ENCODE measurements at regions not wholly inside any gene's neighbourhood (a gene's known extent, or its start where the extent isn't known, plus 50 kb on each side); places are given as distances from the start of the nearest gene placed in this dataset.

DNA sequence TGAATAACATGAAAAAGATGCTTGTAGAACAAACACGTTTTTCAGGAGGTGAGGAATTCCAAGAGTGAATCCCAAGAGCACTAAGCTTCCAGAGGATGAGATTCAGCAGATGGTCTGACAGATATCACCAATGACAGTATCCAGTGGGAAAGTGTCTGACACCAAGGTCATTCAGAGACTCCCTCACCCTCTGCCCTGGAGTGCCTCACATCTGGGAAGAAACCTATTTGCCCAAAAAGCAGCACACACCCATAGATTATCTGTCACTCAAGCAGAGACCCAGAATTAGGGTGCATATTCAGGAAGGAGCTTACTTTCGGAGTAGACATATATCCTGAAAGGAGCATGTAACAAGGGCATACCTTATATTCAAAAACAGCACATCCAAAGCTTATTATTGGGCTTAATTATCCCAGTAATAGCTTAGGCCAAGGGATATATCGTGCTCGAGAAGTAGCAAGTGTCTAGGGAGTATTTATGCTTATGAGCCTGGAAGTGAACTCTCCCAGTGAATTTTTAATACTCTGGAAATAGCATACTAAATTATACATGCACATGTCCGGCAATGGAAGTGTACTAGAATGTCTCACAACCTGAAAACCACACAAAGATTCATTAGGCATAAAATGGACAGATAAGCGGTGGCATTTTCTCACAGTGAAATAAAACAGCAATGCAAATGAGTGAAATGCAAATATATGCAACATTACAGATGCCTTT, 998.1 kb upstream of the TMEM132C start:
- no peak for DNase-seq

- DNase-seq = peak; percentile 2 to 53
Observed at GRCh38 chr12:127270193-127270592, 996.8 kb upstream of the TMEM132C start.

- no peak for DNase-seq
Observed at GRCh38 chr12:127271776-127272175, 995.2 kb upstream of the TMEM132C start.

- DNase-seq = no peak
Observed at GRCh38 chr12:127272864-127273263, 994.1 kb upstream of the TMEM132C start.

DNA sequence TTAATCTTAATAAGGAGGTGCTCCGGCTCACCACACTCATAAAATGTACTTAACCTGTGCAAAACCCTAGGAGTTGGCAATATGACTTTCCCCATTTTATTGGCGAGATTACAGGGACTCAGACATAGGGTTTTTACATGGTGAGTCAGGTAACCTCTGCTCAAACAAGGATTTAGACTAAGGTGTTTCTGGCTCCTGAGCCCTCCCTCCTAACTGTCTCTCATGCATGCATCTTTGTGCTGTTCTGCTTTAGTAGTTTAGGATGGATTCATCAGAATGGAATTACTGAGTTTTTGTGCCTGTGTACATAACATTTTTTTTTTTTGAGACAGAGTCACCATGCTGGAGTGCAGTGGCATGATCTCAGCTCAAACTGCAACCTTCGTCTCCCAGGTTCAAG, 993.3 kb upstream of the TMEM132C start:
- DNase-seq = no peak

DNA sequence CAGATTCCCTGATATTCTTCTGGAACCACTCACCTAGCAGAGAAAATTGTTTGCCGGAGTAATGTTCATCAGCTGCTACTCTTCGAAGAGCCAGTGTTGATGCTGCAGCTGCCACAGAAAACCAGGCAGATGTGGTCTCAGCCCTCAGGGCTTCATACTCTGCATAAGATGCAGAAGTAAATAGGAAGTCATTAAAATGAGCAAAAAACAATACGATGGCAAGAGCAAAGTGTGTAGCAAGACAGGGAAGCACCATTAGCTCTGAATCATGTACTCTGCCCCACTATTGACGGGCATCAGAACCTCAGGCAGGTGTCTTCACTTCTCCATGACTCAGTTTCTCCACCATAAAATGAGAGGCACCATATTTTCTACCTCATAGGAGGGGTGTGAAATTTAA, 991.6 kb upstream of the TMEM132C start:
- no peak for DNase-seq

GRCh38 chr12:127277882-127278281, 989.1 kb upstream of the TMEM132C start:
- DNase-seq = no peak

GRCh38 chr12:127278351-127278750, 988.6 kb upstream of the TMEM132C start:
- no peak for DNase-seq

GRCh38 chr12:127280393-127281275, 986.3 kb upstream of the TMEM132C start:
- peak; percentile 16 to 43 for DNase-seq

DNA sequence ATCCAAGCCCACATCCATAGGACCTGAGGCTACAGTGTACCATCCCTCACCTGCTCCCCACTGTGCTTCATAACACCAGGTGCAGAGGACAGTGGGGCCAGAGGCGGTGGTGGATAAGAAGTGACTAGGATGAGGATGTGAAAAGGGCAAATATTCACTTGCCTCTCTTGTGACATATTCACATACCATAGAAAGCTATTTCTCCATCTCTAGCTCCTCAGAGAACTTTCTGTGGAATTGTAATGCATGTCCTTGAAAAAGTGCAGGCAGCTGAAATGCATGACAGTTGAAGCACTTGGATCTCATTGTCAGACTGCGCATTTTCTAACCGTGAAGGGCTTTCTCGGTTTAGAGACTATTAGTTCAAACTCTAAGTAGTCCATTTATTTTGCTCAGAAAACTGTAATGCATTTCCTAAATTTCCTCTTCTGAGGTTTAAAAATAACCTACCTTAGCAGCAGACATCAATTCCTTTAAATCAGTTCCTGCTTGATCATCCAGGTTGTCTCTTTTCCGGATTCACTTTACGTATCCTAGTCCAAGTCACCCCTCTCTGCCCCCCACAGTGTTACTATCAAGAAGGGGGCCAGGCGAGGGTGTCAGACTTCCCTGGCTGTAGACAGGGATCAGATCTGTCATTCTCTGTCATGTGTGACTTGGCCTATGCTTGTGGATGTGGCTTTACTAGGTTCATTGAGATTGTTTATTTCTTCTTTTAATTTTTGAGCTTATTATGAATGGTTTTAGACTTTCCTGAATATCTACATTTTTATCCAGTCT, 984.0 kb upstream of the TMEM132C start:
- no peak for DNase-seq

DNA sequence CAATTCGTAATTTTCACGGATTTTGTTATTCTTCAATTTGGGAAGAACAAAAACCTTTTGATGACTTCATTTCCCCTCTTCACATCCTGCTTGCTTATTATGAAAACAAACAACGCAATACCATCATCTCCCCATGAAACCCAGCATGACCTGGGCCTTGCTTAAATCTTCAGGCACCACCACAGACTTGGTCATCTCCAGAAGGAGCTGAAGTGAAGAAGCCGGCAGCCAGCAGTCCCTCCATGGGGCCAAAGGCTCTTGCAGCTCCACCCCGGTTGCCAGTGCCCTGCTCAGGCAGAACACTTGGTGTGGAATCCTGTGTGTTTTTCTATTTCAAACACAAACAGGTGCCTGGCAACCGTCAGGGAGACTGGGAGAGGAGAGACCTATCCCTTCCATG, 982.9 kb upstream of the TMEM132C start:
- no peak for DNase-seq

GRCh38 chr12:127284870-127285431, 982.0 kb upstream of the TMEM132C start:
- no peak for DNase-seq

- DNase-seq = no peak
Observed at GRCh38 chr12:127286281-127286680, 980.7 kb upstream of the TMEM132C start.

DNA sequence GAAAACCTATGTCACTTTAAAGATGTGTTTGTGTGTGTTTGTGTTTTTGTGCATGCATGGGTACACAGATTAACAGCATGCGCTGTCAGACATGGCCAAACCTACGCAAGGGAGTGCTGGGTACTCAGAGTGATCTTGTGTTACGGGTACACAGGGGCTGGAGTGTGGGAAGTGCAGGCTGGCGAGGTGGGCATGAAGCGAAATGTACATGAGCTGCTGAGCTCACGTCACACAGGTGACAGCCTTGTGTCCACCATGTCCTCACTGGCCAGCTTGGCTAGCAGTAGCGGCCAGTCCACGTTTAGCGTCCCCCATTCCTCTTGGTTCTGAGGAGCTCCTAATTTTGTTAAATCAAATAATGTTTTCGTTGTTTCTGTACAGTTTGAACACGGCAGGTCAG, 979.7 kb upstream of the TMEM132C start:
- no peak for DNase-seq

DNA sequence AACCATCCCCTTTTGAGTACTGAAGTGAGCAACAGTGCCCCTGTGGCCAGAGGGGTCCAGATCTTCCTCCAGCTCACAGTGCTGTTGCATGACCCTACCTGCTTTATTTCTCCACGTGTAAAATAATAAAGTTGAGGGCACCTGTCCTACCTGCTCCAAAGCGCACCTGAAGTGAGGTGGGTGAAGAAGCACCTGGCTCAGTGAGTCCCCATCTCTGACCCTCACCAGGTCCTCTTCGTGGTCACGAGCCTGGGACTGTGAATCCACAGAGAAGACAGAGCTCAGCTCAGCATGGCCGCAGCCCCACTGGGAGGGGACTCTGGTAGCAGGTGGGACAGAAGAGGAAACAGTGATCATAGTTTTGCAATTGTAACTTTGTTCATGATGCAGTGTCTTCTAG, 976.7 kb upstream of the TMEM132C start:
- no peak for DNase-seq

- no peak for DNase-seq
Observed at GRCh38 chr12:127292736-127293135, 974.2 kb upstream of the TMEM132C start.

- DNase-seq = peak; percentile 27 to 29
Observed at GRCh38 chr12:127293507-127294310, 973.3 kb upstream of the TMEM132C start.

DNA sequence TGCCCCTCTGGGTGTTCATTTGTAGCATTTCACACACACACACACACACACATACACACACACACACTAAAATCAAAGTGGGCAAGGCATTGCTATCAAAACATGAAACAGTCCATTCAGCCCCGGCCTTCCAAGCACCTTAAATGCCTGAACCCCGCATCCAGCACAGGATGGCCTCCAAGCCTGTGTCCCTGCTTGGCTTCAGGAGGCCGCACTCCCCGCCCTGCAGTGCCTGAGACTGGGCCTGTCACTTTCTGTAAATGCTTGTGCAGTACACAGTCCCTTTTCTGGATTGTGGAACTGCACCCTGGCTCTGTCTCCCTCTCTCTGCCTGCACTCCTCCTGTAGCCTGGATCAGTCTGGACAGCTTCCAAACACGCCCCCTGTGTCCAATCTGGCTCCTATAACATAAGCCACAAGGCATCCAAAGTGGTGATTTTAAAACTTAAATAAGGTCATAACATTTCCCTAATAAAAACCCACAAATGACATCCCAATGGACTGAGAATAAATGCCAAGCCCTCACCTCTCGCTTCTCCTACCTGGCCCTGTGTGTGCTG, 972.2 kb upstream of the TMEM132C start:
- no peak for DNase-seq

DNA sequence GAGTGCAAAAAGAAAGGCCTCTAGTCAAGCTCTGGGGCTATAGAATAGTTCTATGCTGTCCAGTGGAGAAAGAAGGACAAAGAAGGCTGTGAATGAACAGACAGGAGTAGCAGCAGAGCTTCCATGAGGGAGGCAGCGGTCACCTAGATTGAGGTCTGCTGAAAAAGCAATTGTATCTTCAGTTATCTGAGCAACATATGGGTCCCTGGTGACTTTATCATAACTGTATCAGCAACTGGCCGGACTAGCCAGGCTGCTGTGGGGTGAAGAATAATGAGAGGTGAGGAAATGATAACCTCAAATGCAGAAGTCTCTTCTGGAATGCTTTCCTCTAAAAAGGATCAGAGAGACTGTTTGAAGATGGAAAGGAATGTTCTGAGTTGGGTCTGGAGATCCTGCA, 971.3 kb upstream of the TMEM132C start:
- no peak for DNase-seq

GRCh38 chr12:127296591-127296990, 970.4 kb upstream of the TMEM132C start:
- DNase-seq = no peak

DNA sequence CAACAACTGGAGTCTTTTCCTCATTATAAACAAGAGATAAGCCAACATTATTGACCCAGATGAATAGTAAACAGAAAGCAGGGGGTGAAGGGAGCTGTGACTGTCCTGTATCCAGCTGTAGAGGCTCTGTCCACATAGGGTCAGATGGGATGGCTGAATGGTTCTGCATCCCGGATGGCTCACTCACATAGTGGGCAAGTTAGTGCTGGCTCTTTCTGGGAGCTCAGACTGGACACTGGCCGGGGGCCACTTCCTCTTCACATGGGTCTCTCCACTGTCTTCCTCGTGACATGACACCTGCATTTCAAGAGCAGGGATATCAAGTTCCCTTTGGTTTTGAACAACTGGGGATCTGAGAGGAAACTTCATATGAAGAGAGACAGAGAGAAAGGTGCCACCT, 969.6 kb upstream of the TMEM132C start:
- DNase-seq = no peak

DNA sequence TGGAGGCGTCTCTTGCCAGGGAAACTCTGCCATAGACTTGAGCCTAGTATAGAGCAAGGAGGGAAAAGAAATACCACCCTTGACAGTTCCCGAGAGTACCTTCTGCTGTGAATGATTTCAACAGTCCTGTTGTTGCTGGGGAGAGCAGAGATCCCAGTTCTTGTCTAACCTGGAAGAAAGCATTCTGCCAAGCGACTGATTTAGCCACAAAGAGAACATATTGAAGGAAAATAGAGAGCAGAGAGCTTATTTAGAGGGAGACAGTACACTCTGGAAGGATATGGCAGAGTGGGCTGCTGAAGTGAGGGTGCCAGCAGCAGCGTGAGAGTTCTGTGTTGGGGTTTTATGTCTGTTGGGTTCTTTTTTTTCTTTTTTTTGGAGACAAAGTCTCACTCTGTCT, 966.9 kb upstream of the TMEM132C start:
- no peak for DNase-seq

All from CD4-positive, alpha-beta T cell treated with Interleukin-4 for 1 hour (primary cell).